ENCODE measurements at regions not wholly inside any gene's neighbourhood (a gene's known extent, or its start where the extent isn't known, plus 50 kb on each side); places are given as distances from the start of the nearest gene placed in this dataset.

DNA sequence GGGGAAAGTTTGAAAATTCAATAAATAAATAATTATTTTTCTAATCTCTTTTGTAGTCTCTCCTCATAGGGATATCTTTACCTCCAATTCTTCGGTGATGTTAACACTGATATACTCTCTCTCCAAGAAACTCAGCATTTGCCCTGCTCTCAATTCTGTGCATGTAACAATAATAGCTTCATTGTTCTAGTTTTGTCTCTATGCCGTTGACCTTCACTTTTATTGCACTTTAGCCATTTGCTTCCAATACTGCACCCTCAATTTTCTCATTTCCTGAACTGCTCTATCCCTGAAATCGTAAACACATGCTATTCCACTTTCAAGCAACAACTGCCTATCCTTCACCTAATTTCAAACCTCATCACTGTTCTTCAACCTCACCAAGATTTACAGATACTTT, 645.0 kb downstream of the C12orf50 start:
- DNase-seq (no peak), ATAC-seq (ENCODE audit: low read depth) (no peak)
- Histone ChIP-seq H3K9me3 (ENCODE audit: control extremely low read depth in 1 of 3, control insufficient read depth in 2 of 3, insufficient read depth in 1 of 3, low read length in 2 of 3) (no peaks in the 10 kb centered on the region), H3K79me2 (ENCODE audit: control insufficient read depth, insufficient read depth, low read length) (no peaks in the 10 kb centered on the region), H3K4me3 (ENCODE audit: control extremely low read depth in 1 of 5, extremely low read depth in 1 of 5, insufficient read depth in 1 of 5, low read depth in 2 of 5, low read length in 4 of 5) (no peak overlapping the region), H3K36me3 (replicated peaks in 1 of 2; ENCODE audit: control extremely low read depth in 1 of 2, control insufficient read depth in 1 of 2, extremely low read depth in 1 of 2, insufficient read depth in 2 of 2, low read length in 1 of 2) (no peaks in the 10 kb centered on the region), H3K27ac (ENCODE audit: low read length in 2 of 2) (no peak overlapping the region), H3K27me3 (replicated peaks in 1 of 4; ENCODE audit: control extremely low read depth in 1 of 4, control insufficient read depth in 3 of 4, insufficient read depth in 4 of 4, low read length in 3 of 4) (no peaks in the 10 kb centered on the region), H3K4me1 (ENCODE audit: control insufficient read depth in 2 of 2, insufficient read depth in 2 of 2, low read length in 2 of 2) (no peaks in the 10 kb centered on the region), H2AFZ (ENCODE audit: insufficient read depth, low read depth, low read length, poor library complexity, severe bottlenecking) (no peak overlapping the region), H3K4me2 (replicated peaks; ENCODE audit: low read depth, low read length, poor library complexity, severe bottlenecking) (no peak overlapping the region), H3K9ac (ENCODE audit: low read length) (no peak overlapping the region), H4K20me1 (ENCODE audit: control insufficient read depth, insufficient read depth, low read length, poor library complexity, severe bottlenecking) (no peaks in the 10 kb centered on the region)
- Mint-ChIP-seq H3K27me3 (no peaks in the 10 kb centered on the region), H3K4me3 (no peak overlapping the region), H3K9me3 (ENCODE audit: insufficient read depth) (no peaks in the 10 kb centered on the region), H3K27ac (no peak overlapping the region), H3K4me1 (peaks cover 5% of the 10 kb centered on the region)
- WGBS (ENCODE audit: insufficient coverage) = 82% methylated on average over 3 of the region's 3 CpGs
- CTCF ChIA-PET = no interaction called here
- POLR2A ChIA-PET = no interaction called here
- TF ChIP-seq, protein P1, sequence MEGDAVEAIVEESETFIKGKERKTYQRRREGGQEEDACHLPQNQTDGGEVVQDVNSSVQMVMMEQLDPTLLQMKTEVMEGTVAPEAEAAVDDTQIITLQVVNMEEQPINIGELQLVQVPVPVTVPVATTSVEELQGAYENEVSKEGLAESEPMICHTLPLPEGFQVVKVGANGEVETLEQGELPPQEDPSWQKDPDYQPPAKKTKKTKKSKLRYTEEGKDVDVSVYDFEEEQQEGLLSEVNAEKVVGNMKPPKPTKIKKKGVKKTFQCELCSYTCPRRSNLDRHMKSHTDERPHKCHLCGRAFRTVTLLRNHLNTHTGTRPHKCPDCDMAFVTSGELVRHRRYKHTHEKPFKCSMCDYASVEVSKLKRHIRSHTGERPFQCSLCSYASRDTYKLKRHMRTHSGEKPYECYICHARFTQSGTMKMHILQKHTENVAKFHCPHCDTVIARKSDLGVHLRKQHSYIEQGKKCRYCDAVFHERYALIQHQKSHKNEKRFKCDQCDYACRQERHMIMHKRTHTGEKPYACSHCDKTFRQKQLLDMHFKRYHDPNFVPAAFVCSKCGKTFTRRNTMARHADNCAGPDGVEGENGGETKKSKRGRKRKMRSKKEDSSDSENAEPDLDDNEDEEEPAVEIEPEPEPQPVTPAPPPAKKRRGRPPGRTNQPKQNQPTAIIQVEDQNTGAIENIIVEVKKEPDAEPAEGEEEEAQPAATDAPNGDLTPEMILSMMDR (IDR thresholded peaks at IDR 0.05) = no peak
- no peak for TF ChIP-seq EZH2 (IDR thresholded peaks at IDR 0.05; ENCODE audit: borderline replicate concordance, insufficient read depth, low read depth, low read length, poor library complexity, severe bottlenecking)
- intact Hi-C loops (cut with micrococcal nuclease) = no loop called here

DNA sequence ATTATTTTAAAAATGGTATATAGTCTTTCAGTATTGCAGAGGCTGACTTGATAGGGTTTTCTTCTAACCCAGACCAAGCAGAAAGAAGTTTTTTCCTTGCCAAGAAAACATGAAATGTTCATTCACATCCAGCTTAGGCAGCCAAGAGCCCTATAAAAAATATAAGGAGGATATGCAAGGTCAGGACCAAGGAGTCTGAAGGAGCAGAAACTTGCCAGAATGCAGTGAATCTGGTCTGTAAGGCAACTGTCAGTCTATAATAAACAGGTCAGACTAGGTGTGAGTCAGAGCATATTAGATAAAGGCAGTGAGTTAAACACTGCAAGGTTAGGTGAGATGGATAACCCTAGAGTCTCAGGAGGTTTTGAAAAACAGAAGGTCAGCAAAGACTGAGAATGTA, 645.5 kb downstream of the C12orf50 start:
- no peaks in the 10 kb centered on the region for H4K20me1 ChIP-seq (ENCODE audit: control insufficient read depth, insufficient read depth, low read length, poor library complexity, severe bottlenecking)
- TF ChIP-seq EZH2 (IDR thresholded peaks at IDR 0.05; ENCODE audit: borderline replicate concordance, insufficient read depth, low read depth, low read length, poor library complexity, severe bottlenecking) = no peak
- TF ChIP-seq, protein P1 (IDR thresholded peaks at IDR 0.05) = no peak
- no peak overlapping the region for H3K27ac Mint-ChIP-seq
- H3K4me1 ChIP-seq (ENCODE audit: control insufficient read depth in 2 of 2, insufficient read depth in 2 of 2, low read length in 2 of 2) = no peaks in the 10 kb centered on the region
- H3K27ac ChIP-seq (ENCODE audit: low read length in 2 of 2) = no peak overlapping the region
- no peak overlapping the region for H3K4me3 Mint-ChIP-seq
- intact Hi-C loops (cut with micrococcal nuclease) = no loop called here
- no peaks in the 10 kb centered on the region for H3K79me2 ChIP-seq (ENCODE audit: control insufficient read depth, insufficient read depth, low read length)
- H3K27me3 Mint-ChIP-seq = no peaks in the 10 kb centered on the region
- H3K4me2 ChIP-seq (replicated peaks; ENCODE audit: low read depth, low read length, poor library complexity, severe bottlenecking) = no peak overlapping the region
- no peaks in the 10 kb centered on the region for H3K27me3 ChIP-seq (replicated peaks in 1 of 4; ENCODE audit: control extremely low read depth in 1 of 4, control insufficient read depth in 3 of 4, insufficient read depth in 4 of 4, low read length in 3 of 4)
- no peak overlapping the region for H2AFZ ChIP-seq (ENCODE audit: insufficient read depth, low read depth, low read length, poor library complexity, severe bottlenecking)
- ATAC-seq (ENCODE audit: low read depth) (no peak), DNase-seq (no peak)
- POLR2A ChIA-PET = no interaction called here
- peaks cover 5% of the 10 kb centered on the region for H3K4me1 Mint-ChIP-seq
- H3K9me3 ChIP-seq (ENCODE audit: control extremely low read depth in 1 of 3, control insufficient read depth in 2 of 3, insufficient read depth in 1 of 3, low read length in 2 of 3) = no peaks in the 10 kb centered on the region
- H3K4me3 ChIP-seq (ENCODE audit: control extremely low read depth in 1 of 5, extremely low read depth in 1 of 5, insufficient read depth in 1 of 5, low read depth in 2 of 5, low read length in 4 of 5) = no peak overlapping the region
- H3K36me3 ChIP-seq (replicated peaks in 1 of 2; ENCODE audit: control extremely low read depth in 1 of 2, control insufficient read depth in 1 of 2, extremely low read depth in 1 of 2, insufficient read depth in 2 of 2, low read length in 1 of 2) = no peaks in the 10 kb centered on the region
- H3K9me3 Mint-ChIP-seq (ENCODE audit: insufficient read depth) = no peaks in the 10 kb centered on the region
- no peak overlapping the region for H3K9ac ChIP-seq (ENCODE audit: low read length)
- CTCF ChIA-PET = no interaction called here

Data from B cell (primary cell).